GM12891 (cell line): ENCODE measurements at regions not wholly inside any gene's neighbourhood (a gene's known extent, or its start where the extent isn't known, plus 50 kb on each side); places are given as distances from the start of the nearest gene placed in this dataset.

Source experiments
- POLR2A ChIP-seq: IDR thresholded peaks from 2 replicates; pipeline ENCODE4 v1.6.1; 2011; ENCODE audit warnings: low read depth, low read length, control low read depth
- POLR2AphosphoS5 ChIP-seq: IDR thresholded peaks from 2 replicates; pipeline ENCODE4 v1.6.1; 2011; ENCODE audit warnings: low read depth, low read length, control low read depth
- TAF1 ChIP-seq: IDR thresholded peaks from 2 replicates; pipeline ENCODE4 v1.6.1; 2011; ENCODE audit warnings: low read depth, low read length, control low read depth

DNA sequence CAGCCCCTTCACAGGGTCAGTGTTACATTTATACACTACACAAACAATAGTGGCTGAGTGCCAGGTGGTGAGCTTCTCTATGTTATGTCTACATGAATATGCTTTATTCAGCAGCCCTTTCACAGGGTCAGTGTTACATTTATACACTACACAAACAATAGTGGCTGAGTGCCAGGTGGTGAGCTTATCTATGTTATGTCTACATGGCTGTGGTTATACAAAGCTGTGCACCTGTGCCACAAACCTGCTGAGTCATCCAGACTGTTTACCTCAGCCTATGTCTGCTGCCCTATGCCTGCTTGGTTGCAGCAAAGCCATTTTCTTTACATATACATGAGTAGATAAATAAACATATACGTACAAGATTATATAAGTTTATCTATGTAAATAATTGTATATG, 76.5 kb downstream of the ZNF726 start:
- TF ChIP-seq POLR2AphosphoS5 (no peak), POLR2A (no peak), TAF1 (no peak)
